Omental fat pad (tissue), 3 donors: ENCODE measurements at regions not wholly inside any gene's neighbourhood (a gene's known extent, or its start where the extent isn't known, plus 50 kb on each side); places are given as distances from the start of the nearest gene placed in this dataset.

Source experiments
- ATAC-seq: fragments of 150-250 bp; one replicate; pipeline ENCODE4 v1.9.1; 2016; ENCODE audit warnings: mild to moderate bottlenecking, moderate library complexity; ENCODE audit not compliant: low FRiP score
- DNase-seq: peaks from one replicate; pipeline ENCODE4 v3.0.0-alpha.2; 2019; ENCODE audit warnings: low spot score
- TF ChIP-seq, protein P1 (sequence below), 3 donors: fragments of 450-650 bp; IDR thresholded peaks; one replicate each; pipeline ENCODE4 v1.5.1; 2016 to 2017; ENCODE audit warnings: antibody characterized with exemption in 3 of 3, mild to moderate bottlenecking in 3 of 3, moderate library complexity in 2 of 3

DNA sequence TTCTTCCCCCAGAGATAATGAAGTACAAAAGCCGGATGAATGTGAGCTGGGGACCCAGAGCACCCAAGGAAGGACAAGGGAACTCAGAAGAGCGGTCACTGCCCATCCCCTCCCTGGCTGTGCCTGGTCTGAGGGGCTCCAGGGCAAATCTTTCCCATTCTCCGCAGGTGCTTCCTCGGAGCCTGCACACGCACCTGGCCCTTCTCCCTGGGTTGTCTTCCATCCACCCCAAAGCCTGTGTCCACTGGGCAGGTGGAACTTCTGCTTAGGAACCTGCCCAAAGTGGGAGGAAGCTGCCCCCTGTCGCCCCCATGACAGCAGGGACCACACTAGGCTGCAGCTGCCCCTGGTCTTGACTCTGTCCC, 121.0 kb upstream of the FGF3 start:
- ATAC-seq, result no peak
- no peak for DNase-seq
- TF ChIP-seq, protein P1, sequence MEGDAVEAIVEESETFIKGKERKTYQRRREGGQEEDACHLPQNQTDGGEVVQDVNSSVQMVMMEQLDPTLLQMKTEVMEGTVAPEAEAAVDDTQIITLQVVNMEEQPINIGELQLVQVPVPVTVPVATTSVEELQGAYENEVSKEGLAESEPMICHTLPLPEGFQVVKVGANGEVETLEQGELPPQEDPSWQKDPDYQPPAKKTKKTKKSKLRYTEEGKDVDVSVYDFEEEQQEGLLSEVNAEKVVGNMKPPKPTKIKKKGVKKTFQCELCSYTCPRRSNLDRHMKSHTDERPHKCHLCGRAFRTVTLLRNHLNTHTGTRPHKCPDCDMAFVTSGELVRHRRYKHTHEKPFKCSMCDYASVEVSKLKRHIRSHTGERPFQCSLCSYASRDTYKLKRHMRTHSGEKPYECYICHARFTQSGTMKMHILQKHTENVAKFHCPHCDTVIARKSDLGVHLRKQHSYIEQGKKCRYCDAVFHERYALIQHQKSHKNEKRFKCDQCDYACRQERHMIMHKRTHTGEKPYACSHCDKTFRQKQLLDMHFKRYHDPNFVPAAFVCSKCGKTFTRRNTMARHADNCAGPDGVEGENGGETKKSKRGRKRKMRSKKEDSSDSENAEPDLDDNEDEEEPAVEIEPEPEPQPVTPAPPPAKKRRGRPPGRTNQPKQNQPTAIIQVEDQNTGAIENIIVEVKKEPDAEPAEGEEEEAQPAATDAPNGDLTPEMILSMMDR (IDR thresholded peaks at IDR 0.05), result no peak

DNA sequence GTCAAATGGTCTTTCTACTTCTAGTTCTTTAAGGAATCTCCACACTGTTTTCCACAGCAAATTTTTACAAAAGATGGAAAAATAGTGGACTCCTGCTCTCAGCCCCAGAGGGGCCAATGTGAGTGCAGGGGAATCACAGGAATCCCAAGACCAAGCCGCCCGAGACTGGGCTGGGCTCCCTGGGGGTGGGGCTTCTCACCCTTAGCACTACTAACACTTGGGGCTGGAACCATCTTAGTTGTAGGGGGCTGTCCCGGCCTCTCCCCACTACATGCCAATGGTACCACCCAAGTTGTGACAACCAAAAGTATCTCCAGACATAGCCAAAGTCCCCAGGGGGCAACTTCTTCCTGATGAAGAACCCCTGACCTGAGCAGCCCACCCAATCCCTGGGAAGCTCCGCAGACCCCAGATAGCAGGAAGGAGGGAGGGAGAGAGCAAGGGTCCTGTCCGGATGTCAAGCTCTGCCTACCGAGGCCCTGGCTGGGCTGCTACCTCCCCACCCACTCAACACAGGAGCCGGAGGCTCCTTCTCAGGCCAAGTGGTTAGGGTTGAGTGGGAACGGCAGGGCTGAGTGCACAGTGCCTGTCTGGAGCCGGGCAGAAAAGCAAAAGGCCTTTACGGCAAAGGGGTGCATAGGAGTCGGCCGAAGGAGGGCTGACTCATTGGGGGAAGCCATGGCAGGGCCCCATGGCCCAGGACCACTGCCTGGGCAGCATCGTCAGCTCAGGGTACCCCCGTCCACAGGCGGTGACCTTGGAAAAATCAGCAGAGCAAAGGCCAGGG, 122.5 kb upstream of the FGF3 start:
- TF ChIP-seq, protein P1 (IDR thresholded peaks at IDR 0.05), result no peak
- DNase-seq (no peak), ATAC-seq (no peak)

DNA sequence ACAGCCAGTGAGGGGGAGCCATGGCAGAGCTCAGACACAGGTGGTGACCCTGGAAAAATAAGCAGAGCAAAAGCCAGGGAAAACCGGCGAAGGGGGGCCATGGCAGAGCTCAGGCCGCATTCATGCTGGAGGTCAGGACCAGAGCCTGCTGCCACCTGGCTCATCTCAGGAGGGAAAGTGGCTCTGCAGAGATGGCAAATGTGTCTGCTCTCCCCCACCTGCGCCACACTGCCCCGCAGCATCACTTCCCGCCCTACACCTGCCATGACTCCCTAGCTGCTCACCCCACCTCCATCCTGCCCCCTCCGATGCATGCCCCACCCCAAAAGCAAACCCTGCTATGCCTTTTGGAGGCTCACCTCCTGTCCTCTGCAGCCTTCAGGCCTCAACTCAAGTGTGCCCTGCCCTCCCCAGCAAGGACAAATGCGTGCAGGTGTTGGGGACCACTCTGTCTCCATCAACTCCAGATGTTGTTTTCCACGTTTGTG, 123.2 kb upstream of the FGF3 start:
- no peak for DNase-seq
- ATAC-seq, result no peak
- TF ChIP-seq, protein P1 (IDR thresholded peaks at IDR 0.05), result no peak

DNA sequence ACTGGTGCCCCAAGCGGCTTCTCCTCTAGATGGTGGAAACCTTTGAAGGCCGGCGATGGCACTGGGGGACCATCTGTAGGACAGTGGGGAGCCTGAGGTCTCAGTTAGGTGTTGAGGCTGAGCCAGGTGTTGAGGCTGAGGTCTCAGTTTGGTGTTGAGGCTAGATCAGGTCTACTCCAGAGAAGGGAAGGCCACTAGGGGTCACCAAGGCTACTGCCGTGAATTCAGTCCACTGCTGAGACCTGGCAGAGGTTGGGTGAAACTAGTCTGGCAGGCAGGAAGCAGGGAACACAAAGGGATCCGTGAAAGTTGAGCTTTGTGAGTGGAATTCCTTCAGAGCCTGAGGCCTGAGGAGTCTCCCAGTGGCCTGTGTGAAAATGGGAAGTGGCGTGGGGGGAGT, 123.8 kb upstream of the FGF3 start:
- ATAC-seq (no peak), DNase-seq (no peak)
- TF ChIP-seq, protein P1 (IDR thresholded peaks at IDR 0.05), result no peak

DNA sequence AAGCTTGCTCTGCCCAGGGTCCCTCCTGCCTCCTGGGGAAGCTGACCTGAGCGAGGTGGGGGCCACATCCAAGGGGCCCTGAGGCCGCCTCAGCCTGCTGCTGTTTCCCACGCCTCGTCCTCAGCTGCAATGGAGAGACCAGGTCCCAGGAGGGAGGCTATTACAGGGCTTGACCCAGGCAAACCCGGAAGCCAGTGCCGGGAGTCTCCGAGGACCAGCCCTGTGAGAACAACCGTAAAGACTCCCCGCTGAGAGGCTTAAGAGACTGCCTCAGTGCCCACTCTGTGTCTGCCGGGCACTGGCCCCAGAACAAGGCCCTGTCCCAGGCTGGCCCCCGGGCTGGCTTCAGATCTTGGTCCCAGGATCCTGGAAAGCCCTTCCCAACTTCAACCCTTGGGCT, 124.3 kb upstream of the FGF3 start:
- DNase-seq (no peak), ATAC-seq (no peak)

DNA sequence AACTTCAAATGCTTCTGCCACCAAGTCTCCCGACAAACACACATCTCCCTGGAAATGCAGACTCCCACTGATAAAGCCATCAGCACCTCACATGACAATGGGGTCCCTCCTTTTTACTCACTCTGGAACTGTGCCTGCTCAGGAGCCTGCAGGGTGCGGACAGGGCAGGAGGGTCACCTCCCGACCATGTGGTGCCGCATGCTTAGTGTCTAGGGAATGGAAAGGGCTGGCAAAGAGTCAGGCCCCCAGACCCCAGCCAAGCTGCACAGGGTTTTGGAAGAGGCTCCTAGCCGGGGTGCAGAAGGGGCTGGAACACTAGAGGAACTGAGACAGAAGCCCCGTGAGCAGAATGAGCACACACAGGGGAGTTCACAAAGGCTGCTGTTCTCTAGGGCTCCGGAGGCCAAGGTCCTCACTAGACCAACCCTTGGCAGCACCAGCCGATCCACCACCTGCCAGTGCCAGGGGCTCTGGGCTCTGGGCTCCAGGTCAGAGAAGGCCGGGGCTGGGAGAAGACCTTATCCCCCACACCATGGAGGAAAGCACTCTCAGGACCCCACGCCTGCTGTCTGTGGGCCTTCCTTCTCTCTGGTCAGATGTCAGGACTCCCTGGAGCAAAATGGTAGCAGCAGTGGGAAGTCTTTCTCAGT, 125.1 kb upstream of the FGF3 start:
- TF ChIP-seq, protein P1 (IDR thresholded peaks at IDR 0.05), result no peak
- no peak for ATAC-seq
- no peak for DNase-seq

More for the DNA sequence above, 124.3 kb upstream of the FGF3 start:
- TF ChIP-seq, protein P1 (IDR thresholded peaks at IDR 0.05), result no peak

DNA sequence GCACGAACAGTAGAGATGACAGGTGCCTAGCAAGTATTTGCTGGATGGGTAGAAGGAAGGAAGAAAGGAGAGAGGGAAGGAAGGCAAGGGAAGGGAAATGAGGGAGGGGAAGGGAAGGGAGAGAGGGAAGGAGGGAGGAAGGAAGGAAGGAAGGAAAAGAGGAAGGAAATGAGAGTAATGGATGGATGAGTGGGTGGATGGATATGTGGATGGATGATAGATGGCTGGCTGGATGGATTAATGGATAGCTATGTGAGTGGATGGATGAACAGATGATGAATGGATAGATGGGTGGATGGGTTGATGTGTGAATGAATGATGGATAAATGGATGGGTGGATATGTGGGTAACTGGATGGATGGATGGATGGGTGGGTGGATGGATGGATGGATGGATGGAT, 125.9 kb upstream of the FGF3 start:
- DNase-seq (no peak), ATAC-seq (no peak)
- TF ChIP-seq, protein P1 (IDR thresholded peaks at IDR 0.05), result no peak
